ENCODE measurements at regions not wholly inside any gene's neighbourhood (a gene's known extent, or its start where the extent isn't known, plus 50 kb on each side); places are given as distances from the start of the nearest gene placed in this dataset.

DNA sequence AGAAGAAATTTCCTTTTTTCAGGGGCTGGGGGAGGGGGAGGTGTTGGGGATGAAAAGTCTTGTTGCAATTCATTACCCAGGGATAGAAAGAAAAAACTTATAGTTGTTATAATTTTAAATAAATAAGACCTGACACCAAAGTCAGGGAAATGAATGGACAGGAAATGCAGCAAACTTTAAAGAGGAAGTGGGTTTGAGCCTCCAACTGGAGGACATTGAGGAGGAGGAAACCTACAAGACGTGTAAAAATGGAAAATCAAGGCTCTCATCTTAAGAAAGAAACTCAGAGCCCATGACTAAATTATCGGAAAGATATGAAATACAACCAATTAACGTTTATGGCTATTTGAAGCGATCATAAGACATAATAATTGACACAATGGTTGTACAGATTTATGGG, 54.4 kb downstream of the NIBAN1 start:
- Mint-ChIP-seq H3K36me3 (no peaks in the 10 kb centered on the region), H3K4me1 (ENCODE audit: unreplicated experiment) (no peaks in the 10 kb centered on the region), H3K4me3 (no peak overlapping the region), H3K27ac (no peak overlapping the region), H3K9me3 (peaks cover 14% of the 10 kb centered on the region), H3K27me3 (peaks cover 11% of the 10 kb centered on the region)
- no peak for DNase-seq (ENCODE audit: extremely low spot score, unreplicated experiment)
- TF ChIP-seq, protein P1, sequence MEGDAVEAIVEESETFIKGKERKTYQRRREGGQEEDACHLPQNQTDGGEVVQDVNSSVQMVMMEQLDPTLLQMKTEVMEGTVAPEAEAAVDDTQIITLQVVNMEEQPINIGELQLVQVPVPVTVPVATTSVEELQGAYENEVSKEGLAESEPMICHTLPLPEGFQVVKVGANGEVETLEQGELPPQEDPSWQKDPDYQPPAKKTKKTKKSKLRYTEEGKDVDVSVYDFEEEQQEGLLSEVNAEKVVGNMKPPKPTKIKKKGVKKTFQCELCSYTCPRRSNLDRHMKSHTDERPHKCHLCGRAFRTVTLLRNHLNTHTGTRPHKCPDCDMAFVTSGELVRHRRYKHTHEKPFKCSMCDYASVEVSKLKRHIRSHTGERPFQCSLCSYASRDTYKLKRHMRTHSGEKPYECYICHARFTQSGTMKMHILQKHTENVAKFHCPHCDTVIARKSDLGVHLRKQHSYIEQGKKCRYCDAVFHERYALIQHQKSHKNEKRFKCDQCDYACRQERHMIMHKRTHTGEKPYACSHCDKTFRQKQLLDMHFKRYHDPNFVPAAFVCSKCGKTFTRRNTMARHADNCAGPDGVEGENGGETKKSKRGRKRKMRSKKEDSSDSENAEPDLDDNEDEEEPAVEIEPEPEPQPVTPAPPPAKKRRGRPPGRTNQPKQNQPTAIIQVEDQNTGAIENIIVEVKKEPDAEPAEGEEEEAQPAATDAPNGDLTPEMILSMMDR (conservative IDR thresholded peaks at IDR 0.05) = no peak

DNA sequence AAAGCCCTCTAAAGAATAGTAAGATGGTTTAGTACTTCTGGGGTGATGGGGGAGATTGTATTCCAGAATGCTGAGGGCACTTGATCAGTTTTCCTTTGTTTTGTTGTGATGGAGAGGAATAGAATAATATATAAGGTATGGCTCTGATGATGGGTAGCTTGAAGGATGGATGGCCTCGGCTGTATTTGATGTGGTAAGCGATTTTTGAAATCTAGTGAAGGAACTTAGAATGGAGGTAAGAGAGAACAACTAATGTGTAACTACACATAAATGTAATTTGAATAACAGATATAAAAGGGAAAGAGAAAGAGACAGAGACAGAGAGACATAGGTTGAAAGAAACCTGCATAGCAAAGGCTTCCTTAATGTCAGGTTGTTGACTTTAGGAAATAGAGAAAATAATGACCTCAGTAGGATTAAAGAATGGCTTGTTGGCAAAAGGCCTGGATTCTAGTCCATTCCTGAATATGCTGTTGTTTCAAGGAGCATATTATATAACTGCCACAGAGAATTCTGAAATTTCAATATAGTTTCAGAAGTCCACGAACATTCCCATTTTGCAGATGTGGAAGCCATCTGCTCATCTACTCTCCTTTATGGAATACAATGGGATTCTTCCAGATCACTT, 58.7 kb downstream of the NIBAN1 start:
- Mint-ChIP-seq H3K36me3 (no peaks in the 10 kb centered on the region), H3K4me1 (ENCODE audit: unreplicated experiment) (no peaks in the 10 kb centered on the region), H3K27me3 (peaks cover 11% of the 10 kb centered on the region), H3K9me3 (peaks cover 4% of the 10 kb centered on the region), H3K27ac (no peak overlapping the region), H3K4me3 (no peak overlapping the region)
- no peak for DNase-seq (ENCODE audit: extremely low spot score, unreplicated experiment)
- TF ChIP-seq, protein P1 (conservative IDR thresholded peaks at IDR 0.05) = no peak

DNA sequence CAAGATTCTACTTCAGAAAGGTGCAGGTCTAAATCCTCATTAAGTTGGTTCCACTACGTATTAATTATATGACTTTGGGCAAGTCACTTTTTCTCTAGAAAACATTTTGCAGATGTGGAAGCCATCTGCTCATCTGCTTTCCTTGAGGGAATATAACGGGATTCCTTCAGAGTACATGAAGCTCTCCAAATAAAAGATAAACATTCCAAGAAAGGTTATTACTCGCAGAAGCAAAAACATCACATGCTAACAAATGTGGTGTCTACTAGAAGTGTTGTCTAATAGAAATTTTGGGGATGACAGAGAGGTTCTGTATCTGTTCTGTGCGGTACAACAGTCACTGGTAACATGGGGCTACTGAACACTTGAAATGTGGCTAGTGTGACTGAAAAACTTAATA, 60.2 kb downstream of the NIBAN1 start:
- peaks cover 4% of the 10 kb centered on the region for H3K9me3 Mint-ChIP-seq
- TF ChIP-seq, protein P1 (conservative IDR thresholded peaks at IDR 0.05) = no peak
- peaks cover 11% of the 10 kb centered on the region for H3K27me3 Mint-ChIP-seq
- H3K27ac Mint-ChIP-seq = no peak overlapping the region
- no peak overlapping the region for H3K4me3 Mint-ChIP-seq
- no peaks in the 10 kb centered on the region for H3K4me1 Mint-ChIP-seq (ENCODE audit: unreplicated experiment)
- no peak for DNase-seq (ENCODE audit: extremely low spot score, unreplicated experiment)
- no peaks in the 10 kb centered on the region for H3K36me3 Mint-ChIP-seq

DNA sequence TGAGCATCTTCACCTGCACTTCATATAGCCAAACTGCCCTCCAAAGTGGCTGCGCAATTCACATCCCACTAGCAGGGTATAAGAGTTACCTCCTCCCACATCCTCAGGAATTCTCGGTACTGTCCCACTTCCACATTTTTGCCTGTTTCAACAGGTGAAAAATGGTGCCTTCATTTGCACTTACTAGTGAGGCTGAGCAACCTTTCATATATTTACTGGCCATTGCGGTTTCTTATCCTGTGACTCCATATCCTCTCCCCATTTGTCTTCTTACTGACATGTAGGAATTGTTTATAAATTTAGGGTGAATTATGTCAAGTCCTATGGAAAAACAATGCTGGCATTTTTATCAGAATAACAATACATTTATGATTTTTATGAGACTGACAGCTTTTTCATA, 61.9 kb downstream of the NIBAN1 start:
- Mint-ChIP-seq H3K9me3 (no peaks in the 10 kb centered on the region), H3K4me3 (no peak overlapping the region), H3K36me3 (no peaks in the 10 kb centered on the region), H3K27me3 (peaks cover 2% of the 10 kb centered on the region), H3K4me1 (ENCODE audit: unreplicated experiment) (no peaks in the 10 kb centered on the region), H3K27ac (no peak overlapping the region)
- TF ChIP-seq, protein P1 (conservative IDR thresholded peaks at IDR 0.05) = no peak
- no peak for DNase-seq (ENCODE audit: extremely low spot score, unreplicated experiment)

DNA sequence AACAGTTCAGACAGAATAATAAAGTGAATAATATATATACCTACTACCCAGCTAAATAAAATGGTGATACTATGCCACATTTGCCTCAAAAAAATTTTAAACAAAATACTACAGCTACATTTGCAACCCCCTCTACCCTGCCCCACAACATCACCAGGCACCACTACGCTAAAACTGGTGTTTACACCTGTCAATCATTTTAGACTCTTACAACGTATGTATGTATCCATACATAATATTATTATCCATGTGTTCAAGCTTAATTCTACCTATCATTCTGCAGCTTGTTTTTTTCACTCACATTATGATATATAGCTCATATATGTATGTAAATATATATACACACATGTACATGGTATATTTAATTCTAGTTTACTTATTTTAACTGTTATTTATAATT, 62.5 kb downstream of the NIBAN1 start:
- DNase-seq (ENCODE audit: extremely low spot score, unreplicated experiment) = no peak
- TF ChIP-seq, protein P1 (conservative IDR thresholded peaks at IDR 0.05) = no peak
- Mint-ChIP-seq H3K36me3 (no peaks in the 10 kb centered on the region), H3K4me3 (no peak overlapping the region), H3K27me3 (peaks cover 2% of the 10 kb centered on the region), H3K4me1 (ENCODE audit: unreplicated experiment) (no peaks in the 10 kb centered on the region), H3K27ac (no peak overlapping the region), H3K9me3 (no peaks in the 10 kb centered on the region)

Measured in type B pancreatic cell (in vitro differentiated cells).